Parathyroid adenoma (tissue), 2 donors: ENCODE measurements at regions not wholly inside any gene's neighbourhood (a gene's known extent, or its start where the extent isn't known, plus 50 kb on each side); places are given as distances from the start of the nearest gene placed in this dataset.

Source experiments
- H2AFZ ChIP-seq: fragments of 300-600 bp; sonication (generic); one replicate; pipeline ENCODE4 v1.7.0; 2017; ENCODE audit warnings: antibody characterized with exemption, mild to moderate bottlenecking
- H3K27ac ChIP-seq: fragments of 300-600 bp; sonication (generic); one replicate; pipeline ENCODE4 v1.7.0; 2017
- H3K27me3 ChIP-seq: fragments of 300-600 bp; sonication (generic); one replicate; pipeline ENCODE4 v1.7.0; 2017; ENCODE audit warnings: low read length; ENCODE audit not compliant: control insufficient read depth, insufficient read depth
- H3K36me3 ChIP-seq: fragments of 300-600 bp; sonication (generic); one replicate; pipeline ENCODE4 v1.7.0; 2017; ENCODE audit warnings: low read length; ENCODE audit not compliant: control insufficient read depth, insufficient read depth
- H3K4me1 ChIP-seq: fragments of 300-600 bp; sonication (generic); one replicate; pipeline ENCODE4 v1.7.0; 2017; ENCODE audit warnings: control low read depth
- H3K4me2 ChIP-seq: fragments of 300-600 bp; sonication (generic); one replicate; pipeline ENCODE4 v1.7.0; 2017; ENCODE audit warnings: low read length
- H3K4me3 ChIP-seq: fragments of 300-600 bp; sonication (generic); one replicate; pipeline ENCODE4 v1.7.0; 2017; ENCODE audit warnings: low read depth, low read length
- H3K79me2 ChIP-seq: fragments of 300-600 bp; sonication (generic); one replicate; pipeline ENCODE4 v1.7.0; 2017; ENCODE audit warnings: control low read depth
- H3K9ac ChIP-seq: fragments of 300-600 bp; sonication (generic); one replicate; pipeline ENCODE4 v1.7.0; 2017; ENCODE audit warnings: mild to moderate bottlenecking
- H3K9me3 ChIP-seq: fragments of 300-600 bp; sonication (generic); one replicate; pipeline ENCODE4 v1.7.0; 2017; ENCODE audit warnings: low read length; ENCODE audit not compliant: control insufficient read depth
- TF ChIP-seq, protein P1 (sequence below): fragments of 300-600 bp; sonication (generic); IDR thresholded peaks from one replicate; pipeline ENCODE4 v1.7.0; 2017; ENCODE audit warnings: antibody characterized with exemption, mild to moderate bottlenecking
- donor health status: primary hyperparathyroidism.

DNA sequence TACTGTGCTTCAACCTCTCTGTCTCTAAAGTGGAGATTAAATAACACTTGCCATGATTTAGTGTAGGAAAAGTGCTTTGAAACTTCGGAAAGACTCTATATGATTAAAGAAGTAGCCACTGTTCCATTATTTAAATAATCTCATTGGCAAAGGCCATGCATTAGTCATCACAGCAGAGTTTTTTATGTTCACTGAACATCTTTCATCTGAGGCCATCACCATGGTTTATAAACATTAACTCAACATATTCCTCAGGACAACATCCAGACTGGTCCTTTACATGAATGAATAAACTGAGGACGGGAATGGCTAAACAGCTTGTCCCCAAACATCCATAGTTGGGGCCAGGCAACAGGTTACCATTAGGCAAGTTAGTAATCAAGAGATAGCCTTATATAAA lies 124.6 kb upstream of the FRMD6 start:
- H3K4me1 ChIP-seq: no peaks in the 10 kb centered on the region
- no peaks in the 10 kb centered on the region for H3K36me3 ChIP-seq
- H3K27me3 ChIP-seq: no peaks in the 10 kb centered on the region
- no peaks in the 10 kb centered on the region for H3K9me3 ChIP-seq
- H3K4me2 ChIP-seq: no peak overlapping the region
- H3K79me2 ChIP-seq: no peaks in the 10 kb centered on the region
- no peak overlapping the region for H2AFZ ChIP-seq
- TF ChIP-seq, protein P1, sequence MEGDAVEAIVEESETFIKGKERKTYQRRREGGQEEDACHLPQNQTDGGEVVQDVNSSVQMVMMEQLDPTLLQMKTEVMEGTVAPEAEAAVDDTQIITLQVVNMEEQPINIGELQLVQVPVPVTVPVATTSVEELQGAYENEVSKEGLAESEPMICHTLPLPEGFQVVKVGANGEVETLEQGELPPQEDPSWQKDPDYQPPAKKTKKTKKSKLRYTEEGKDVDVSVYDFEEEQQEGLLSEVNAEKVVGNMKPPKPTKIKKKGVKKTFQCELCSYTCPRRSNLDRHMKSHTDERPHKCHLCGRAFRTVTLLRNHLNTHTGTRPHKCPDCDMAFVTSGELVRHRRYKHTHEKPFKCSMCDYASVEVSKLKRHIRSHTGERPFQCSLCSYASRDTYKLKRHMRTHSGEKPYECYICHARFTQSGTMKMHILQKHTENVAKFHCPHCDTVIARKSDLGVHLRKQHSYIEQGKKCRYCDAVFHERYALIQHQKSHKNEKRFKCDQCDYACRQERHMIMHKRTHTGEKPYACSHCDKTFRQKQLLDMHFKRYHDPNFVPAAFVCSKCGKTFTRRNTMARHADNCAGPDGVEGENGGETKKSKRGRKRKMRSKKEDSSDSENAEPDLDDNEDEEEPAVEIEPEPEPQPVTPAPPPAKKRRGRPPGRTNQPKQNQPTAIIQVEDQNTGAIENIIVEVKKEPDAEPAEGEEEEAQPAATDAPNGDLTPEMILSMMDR: no peak
- no peak overlapping the region for H3K4me3 ChIP-seq
- no peak overlapping the region for H3K27ac ChIP-seq
- no peak overlapping the region for H3K9ac ChIP-seq

DNA sequence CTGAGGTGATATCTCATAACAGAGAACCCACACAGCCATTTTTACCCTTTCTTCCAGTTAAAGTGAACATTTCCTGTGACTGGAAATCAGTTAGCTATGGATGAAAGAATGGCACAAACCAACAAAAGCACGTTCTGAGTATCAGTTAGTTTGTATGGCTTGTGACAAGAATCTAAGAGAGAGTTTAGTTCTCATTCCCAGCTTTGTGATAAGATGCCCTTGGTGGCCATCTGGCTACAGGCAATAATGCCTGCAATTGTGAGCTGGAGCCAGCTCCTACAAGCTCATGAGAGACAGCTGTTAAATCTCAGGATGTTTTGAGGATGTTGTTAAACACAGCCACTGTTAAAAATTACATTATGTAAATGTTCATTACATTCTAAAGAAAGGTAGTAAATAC lies 122.0 kb upstream of the FRMD6 start:
- H3K4me1 ChIP-seq: no peaks in the 10 kb centered on the region
- TF ChIP-seq, protein P1: no peak
- no peak overlapping the region for H3K9ac ChIP-seq

DNA sequence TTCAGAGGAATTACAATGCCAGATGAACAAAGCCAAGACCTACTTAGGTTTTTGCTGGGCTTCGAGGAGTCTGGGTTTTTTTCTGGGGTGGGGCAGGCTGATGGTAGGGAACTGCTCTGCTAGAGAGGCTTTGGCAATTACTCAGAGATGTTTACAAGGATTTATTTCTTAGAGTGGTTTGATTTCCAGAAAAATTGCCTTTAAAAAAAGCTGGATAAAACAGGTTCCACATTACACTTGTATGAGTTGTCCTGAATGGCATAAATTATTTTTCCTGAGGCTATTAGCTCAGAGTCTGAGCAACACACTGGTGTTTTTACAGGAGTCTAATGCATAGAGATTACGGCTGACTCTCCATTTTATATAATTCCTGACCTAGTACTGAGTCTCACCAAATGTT lies 118.5 kb upstream of the FRMD6 start:
- H3K9me3 ChIP-seq: no peaks in the 10 kb centered on the region
- H3K4me3 ChIP-seq: no peak overlapping the region
- no peaks in the 10 kb centered on the region for H3K27me3 ChIP-seq
- TF ChIP-seq, protein P1: no peak
- H3K36me3 ChIP-seq: no peaks in the 10 kb centered on the region
- no peak overlapping the region for H2AFZ ChIP-seq
- H3K27ac ChIP-seq: no peak overlapping the region
- no peak overlapping the region for H3K4me2 ChIP-seq
- H3K9ac ChIP-seq: no peak overlapping the region
- no peaks in the 10 kb centered on the region for H3K79me2 ChIP-seq
- no peaks in the 10 kb centered on the region for H3K4me1 ChIP-seq

More for the DNA sequence above, 122.0 kb upstream of the FRMD6 start:
- Histone ChIP-seq H3K27me3 (no peaks in the 10 kb centered on the region), H2AFZ (no peak overlapping the region), H3K27ac (no peak overlapping the region), H3K79me2 (no peaks in the 10 kb centered on the region), H3K4me2 (no peak overlapping the region), H3K36me3 (no peaks in the 10 kb centered on the region), H3K9me3 (no peaks in the 10 kb centered on the region), H3K4me3 (no peak overlapping the region)

DNA sequence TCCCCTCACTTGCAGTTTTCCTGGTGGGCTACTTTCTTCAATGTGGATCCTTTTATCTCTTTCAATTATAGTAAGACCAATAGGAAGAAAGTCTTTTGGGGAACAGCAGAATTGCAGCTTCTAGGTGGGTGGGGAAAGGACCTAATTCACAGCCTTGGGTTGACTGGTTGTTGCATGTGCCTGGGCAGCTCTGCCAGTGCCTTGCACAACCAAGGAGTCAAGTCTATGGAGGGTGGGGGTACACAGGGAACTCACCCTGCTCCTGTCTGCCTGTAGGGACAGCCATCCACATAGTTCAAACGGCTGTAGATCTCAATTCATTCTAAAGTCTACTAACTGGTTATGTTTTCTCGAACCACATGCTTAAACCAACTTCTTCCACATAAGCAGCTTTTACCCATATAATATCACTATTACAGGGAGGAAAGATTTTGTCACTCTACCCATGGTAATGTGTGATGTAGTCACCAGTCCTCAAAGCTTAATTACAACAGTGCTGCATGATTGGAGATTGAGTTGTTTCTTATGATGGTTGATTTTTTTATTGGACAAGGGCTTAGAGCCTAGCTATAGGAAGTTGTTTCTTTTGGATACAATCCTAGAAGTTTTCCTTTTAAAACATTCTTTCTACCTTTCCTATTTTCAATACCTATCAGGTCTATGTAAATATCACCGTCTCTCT lies 117.7 kb upstream of the FRMD6 start:
- no peaks in the 10 kb centered on the region for H3K27me3 ChIP-seq
- TF ChIP-seq, protein P1: no peak
- no peak overlapping the region for H3K4me2 ChIP-seq
- no peaks in the 10 kb centered on the region for H3K36me3 ChIP-seq
- H3K9me3 ChIP-seq: no peaks in the 10 kb centered on the region
- no peak overlapping the region for H3K4me3 ChIP-seq
- no peak overlapping the region for H3K9ac ChIP-seq
- no peak overlapping the region for H3K27ac ChIP-seq
- H3K79me2 ChIP-seq: no peaks in the 10 kb centered on the region
- no peak overlapping the region for H2AFZ ChIP-seq
- H3K4me1 ChIP-seq: no peaks in the 10 kb centered on the region

DNA sequence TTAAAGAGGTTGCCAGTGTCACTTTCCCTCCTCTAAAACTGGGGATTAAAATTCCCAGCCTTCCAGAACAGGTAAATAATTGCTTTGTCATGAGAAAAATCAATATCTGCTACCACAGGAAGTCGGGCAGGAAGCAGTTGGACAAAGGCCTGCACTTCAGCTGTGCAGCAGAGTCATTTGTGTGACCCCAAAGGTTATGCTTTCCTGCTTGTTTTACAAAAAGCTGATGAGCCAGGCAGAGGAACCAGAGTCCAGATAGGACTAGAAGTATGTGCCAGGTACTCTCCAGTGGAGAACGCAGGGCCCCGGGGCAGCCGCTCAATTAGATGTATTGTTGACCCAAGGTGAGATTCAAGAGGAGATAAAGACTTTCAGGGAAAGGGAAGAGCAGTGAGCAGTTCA lies 117.1 kb upstream of the FRMD6 start:
- Histone ChIP-seq H3K4me2 (no peak overlapping the region), H2AFZ (no peak overlapping the region), H3K9me3 (no peaks in the 10 kb centered on the region), H3K27ac (no peak overlapping the region), H3K4me3 (no peak overlapping the region), H3K4me1 (no peaks in the 10 kb centered on the region), H3K79me2 (no peaks in the 10 kb centered on the region), H3K9ac (no peak overlapping the region), H3K36me3 (no peaks in the 10 kb centered on the region), H3K27me3 (no peaks in the 10 kb centered on the region)
- TF ChIP-seq, protein P1: no peak
